ENCODE measurements at regions not wholly inside any gene's neighbourhood (a gene's known extent, or its start where the extent isn't known, plus 50 kb on each side); places are given as distances from the start of the nearest gene placed in this dataset.
"Not testable (repeated sequence)": the region's sequence is repeated elsewhere in the genome, so short reads cannot be mapped to it uniquely, and the experiment has no call there.

- Histone ChIP-seq H3K4me2 (no peak overlapping the region), H2AFZ (ENCODE audit: low read depth) (no peak overlapping the region), H3K27ac (no peak overlapping the region), H3K9ac (no peak overlapping the region), H3K4me1 (ENCODE audit: low read depth, poor library complexity, severe bottlenecking) (no peaks in the 10 kb centered on the region), H3K4me3 (IDR thresholded peaks at IDR 0.05; ENCODE audit: insufficient read depth, low read depth, low read length) (no peak overlapping the region), H4K20me1 (ENCODE audit: insufficient read depth) (no peaks in the 10 kb centered on the region), H3K27me3 (ENCODE audit: insufficient read depth, low read depth) (no peaks in the 10 kb centered on the region), H3K36me3 (ENCODE audit: insufficient read depth) (no peaks in the 10 kb centered on the region), H3K79me2 (ENCODE audit: insufficient read depth, low read depth) (no peaks in the 10 kb centered on the region)
- no peak for TF ChIP-seq CTCF (conservative IDR thresholded peaks at IDR 0.05; ENCODE audit: low read depth, low read length)
Measured at GRCh38 chrX:51242212-51242611, 90.4 kb upstream of the NUDT10 start.

GRCh38 chrX:51257490-51257889, 75.1 kb upstream of the NUDT10 start:
- Histone ChIP-seq H3K27ac (no peak overlapping the region), H3K36me3 (ENCODE audit: insufficient read depth) (no peaks in the 10 kb centered on the region), H3K79me2 (ENCODE audit: insufficient read depth, low read depth) (no peaks in the 10 kb centered on the region), H2AFZ (ENCODE audit: low read depth) (no peak overlapping the region), H3K9ac (no peak overlapping the region), H3K4me2 (no peak overlapping the region), H3K4me3 (IDR thresholded peaks at IDR 0.05; ENCODE audit: insufficient read depth, low read depth, low read length) (no peak overlapping the region), H4K20me1 (ENCODE audit: insufficient read depth) (no peaks in the 10 kb centered on the region), H3K27me3 (ENCODE audit: insufficient read depth, low read depth) (no peaks in the 10 kb centered on the region), H3K4me1 (ENCODE audit: low read depth, poor library complexity, severe bottlenecking) (no peaks in the 10 kb centered on the region)
- TF ChIP-seq CTCF (conservative IDR thresholded peaks at IDR 0.05; ENCODE audit: low read depth, low read length) = no peak

- not testable (repeated sequence) for H3K9ac ChIP-seq; H3K36me3 ChIP-seq (ENCODE audit: insufficient read depth); H3K4me1 ChIP-seq (ENCODE audit: low read depth, poor library complexity, severe bottlenecking); H3K4me2 ChIP-seq; H3K79me2 ChIP-seq (ENCODE audit: insufficient read depth, low read depth); H2AFZ ChIP-seq (ENCODE audit: low read depth); H3K27me3 ChIP-seq (ENCODE audit: insufficient read depth, low read depth); H4K20me1 ChIP-seq (ENCODE audit: insufficient read depth); H3K4me3 ChIP-seq (IDR thresholded peaks at IDR 0.05; ENCODE audit: insufficient read depth, low read depth, low read length); H3K27ac ChIP-seq
Measured at GRCh38 chrX:51262271-51262670, 70.4 kb upstream of the NUDT10 start.

DNA sequence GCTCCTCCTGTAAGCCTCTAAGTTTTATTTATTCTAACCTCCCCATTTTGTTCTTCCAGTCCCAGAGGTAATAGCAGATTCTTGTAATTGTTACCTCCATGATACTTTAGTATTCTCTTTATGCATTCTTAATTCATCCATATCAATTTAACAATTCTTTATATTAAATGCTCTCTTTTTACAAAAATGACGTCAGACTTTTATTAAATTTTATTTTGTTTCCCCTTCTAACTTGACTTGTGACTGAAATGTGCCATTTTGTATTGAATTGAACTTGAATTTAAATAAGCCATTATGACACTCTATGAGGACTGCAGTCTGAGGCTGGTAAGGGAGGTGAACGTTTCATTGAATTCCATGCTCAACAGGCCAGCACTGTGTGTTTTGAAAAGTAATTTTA, 60.0 kb upstream of the NUDT10 start:
- H2AFZ ChIP-seq (ENCODE audit: low read depth) = no peak overlapping the region
- TF ChIP-seq CTCF (conservative IDR thresholded peaks at IDR 0.05; ENCODE audit: low read depth, low read length) = no peak
- H3K27ac ChIP-seq = no peak overlapping the region
- no peaks in the 10 kb centered on the region for H3K79me2 ChIP-seq (ENCODE audit: insufficient read depth, low read depth)
- H4K20me1 ChIP-seq (ENCODE audit: insufficient read depth) = no peaks in the 10 kb centered on the region
- no peak overlapping the region for H3K4me2 ChIP-seq
- no peaks in the 10 kb centered on the region for H3K27me3 ChIP-seq (ENCODE audit: insufficient read depth, low read depth)
- H3K4me1 ChIP-seq (ENCODE audit: low read depth, poor library complexity, severe bottlenecking) = no peaks in the 10 kb centered on the region
- no peak overlapping the region for H3K9ac ChIP-seq
- H3K36me3 ChIP-seq (ENCODE audit: insufficient read depth) = no peaks in the 10 kb centered on the region
- H3K4me3 ChIP-seq (IDR thresholded peaks at IDR 0.05; ENCODE audit: insufficient read depth, low read depth, low read length) = no peak overlapping the region

GRCh38 chrX:51281758-51282318, 50.8 kb upstream of the NUDT10 start:
- no peaks in the 10 kb centered on the region for H3K36me3 ChIP-seq (ENCODE audit: insufficient read depth)
- no peak overlapping the region for H3K9ac ChIP-seq
- H3K4me3 ChIP-seq (IDR thresholded peaks at IDR 0.05; ENCODE audit: insufficient read depth, low read depth, low read length) = no peak overlapping the region
- H3K27ac ChIP-seq = no peak overlapping the region
- no peak overlapping the region for H3K4me2 ChIP-seq
- no peak for TF ChIP-seq CTCF (conservative IDR thresholded peaks at IDR 0.05; ENCODE audit: low read depth, low read length)
- H3K4me1 ChIP-seq (ENCODE audit: low read depth, poor library complexity, severe bottlenecking) = no peaks in the 10 kb centered on the region
- H2AFZ ChIP-seq (ENCODE audit: low read depth) = no peak overlapping the region
- no peaks in the 10 kb centered on the region for H3K27me3 ChIP-seq (ENCODE audit: insufficient read depth, low read depth)
- H3K79me2 ChIP-seq (ENCODE audit: insufficient read depth, low read depth) = no peaks in the 10 kb centered on the region
- H4K20me1 ChIP-seq (ENCODE audit: insufficient read depth) = no peaks in the 10 kb centered on the region
